HG02870 (cell line): ENCODE measurements at regions not wholly inside any gene's neighbourhood (a gene's known extent, or its start where the extent isn't known, plus 50 kb on each side); places are given as distances from the start of the nearest gene placed in this dataset.

ENCODE experiments used
- ATAC-seq: cut with Tn5 transposase; IDR thresholded peaks from one replicate; pipeline ENCODE4 v1.9.1; 2021; ENCODE audit warnings: mild to moderate bottlenecking, moderate library complexity; ENCODE audit not compliant: unreplicated experiment

- no peak for ATAC-seq
These were observed 153.1 kb downstream of the PCDH17 start for GRCh38 chr13:57784633-57785032.

DNA sequence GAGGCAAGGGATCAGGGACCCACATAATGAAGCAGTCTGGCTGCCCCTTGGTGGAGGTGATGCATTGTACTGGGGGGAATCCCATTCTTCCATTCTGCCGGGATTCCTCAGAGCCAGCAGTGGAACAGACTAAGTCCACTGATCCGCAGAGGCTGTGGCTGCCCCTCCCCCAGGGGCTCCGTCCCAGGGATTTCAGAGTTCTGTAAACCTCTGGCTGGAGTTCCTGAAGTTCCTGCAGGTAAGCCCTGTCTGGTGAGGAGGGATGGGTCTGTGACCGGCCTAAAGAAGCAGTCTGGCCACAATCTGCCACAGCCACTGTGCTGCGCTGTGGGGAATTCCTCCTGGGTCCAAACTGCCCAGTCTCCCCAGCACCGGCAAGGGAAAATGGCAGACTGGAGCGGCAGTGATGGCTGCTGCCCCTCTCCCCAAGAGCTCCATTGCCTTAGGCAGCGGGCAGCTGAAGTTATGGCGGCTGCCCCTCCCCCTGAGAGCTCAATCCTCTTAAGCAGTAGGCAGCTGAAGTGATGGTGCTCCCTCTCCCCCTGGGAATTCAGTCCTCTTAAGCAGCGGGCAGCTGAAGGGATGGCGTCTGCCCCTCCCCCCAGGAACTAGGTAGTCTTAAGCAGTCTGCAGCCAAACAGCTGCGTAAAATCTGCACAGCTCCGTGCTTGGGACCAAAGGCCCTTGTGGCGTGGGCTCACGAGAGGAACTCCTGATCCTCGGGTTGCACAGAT, 155.7 kb downstream of the PCDH17 start:
- ATAC-seq, result no peak

- no peak for ATAC-seq
These were observed 168.1 kb downstream of the PCDH17 start for GRCh38 chr13:57799624-57800023.

GRCh38 chr13:57813651-57814050, 182.1 kb downstream of the PCDH17 start:
- ATAC-seq, result no peak

DNA sequence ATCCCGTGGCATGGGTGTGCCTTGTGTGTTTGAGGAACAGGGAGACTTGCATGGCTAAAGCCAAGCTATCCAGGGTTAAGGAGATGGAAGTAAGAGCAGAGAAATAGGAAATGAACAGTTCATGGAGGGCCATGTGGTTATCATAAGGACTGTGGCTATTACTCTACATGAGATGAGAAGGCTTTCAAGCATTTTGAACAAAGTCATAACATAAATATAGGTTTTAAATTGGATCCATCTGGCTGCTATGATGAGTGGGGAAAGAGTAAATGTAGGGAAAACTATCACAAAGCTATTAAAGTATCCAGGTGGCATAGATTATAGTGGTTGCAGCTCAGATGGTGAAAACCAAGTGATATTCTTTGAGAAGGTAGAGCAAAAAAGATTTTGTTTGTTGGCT, 184.1 kb downstream of the PCDH17 start:
- ATAC-seq, result no peak

- ATAC-seq, result no peak
These were observed 189.4 kb downstream of the PCDH17 start for GRCh38 chr13:57820924-57821323.

DNA sequence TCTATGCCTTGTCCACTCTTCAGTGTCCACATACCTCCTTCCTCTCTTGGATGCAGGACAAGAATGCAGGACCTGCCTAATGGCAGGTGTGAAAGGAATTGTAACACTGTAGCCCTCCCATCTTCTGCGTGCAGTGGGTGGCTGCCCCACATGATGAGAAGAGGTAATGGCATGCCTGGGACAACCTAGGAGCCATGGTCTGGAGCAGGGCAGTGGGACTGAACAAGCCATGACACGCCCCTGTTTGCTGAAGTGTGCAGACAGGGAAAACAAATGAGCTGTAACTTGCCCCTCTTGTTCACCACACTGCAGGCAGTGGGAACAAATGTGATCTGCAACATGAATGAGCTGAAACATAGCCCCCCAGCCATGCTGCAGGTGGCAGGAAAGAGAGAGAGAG, 192.2 kb downstream of the PCDH17 start:
- no peak for ATAC-seq

DNA sequence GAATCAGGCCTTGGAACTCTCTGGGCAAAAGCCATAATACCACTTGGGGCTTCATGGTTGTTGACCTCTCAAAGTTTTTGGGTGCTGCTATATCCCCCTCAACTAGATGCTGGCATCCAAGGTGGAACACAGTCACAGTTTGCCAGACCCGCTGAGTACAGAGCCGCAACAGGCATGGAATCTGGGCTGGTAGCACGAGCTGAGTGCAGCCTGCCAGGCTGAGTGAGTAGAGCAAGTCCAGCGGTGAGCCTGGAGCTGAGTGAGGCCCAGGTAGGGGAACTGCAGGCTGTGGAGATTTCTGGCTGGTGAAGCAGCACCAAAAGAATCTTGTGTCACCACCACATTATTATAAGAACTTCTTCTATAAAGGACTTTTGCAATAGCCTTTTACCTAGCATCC, 192.6 kb downstream of the PCDH17 start:
- ATAC-seq, result no peak

DNA sequence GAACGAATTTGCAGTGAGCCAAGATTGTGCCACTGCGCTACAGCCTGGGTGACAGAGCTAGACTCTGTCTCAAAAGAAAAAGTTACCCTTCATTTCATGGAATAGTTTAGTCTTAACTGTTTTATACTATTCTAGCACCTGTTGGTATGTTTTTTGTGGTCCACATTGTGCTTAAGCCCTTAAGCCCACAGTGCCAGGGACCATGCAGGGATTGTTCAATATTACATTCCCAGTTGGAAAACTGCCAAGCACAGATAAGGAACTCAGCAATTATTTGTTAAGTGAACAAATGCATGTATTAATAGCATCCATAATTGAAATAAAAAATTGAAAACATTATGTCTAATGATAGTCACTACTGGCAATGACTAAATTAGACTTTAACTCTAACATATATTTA, 193.5 kb downstream of the PCDH17 start:
- ATAC-seq, result no peak

- ATAC-seq, result no peak
These were observed 198.0 kb downstream of the PCDH17 start for GRCh38 chr13:57829496-57829895.

DNA sequence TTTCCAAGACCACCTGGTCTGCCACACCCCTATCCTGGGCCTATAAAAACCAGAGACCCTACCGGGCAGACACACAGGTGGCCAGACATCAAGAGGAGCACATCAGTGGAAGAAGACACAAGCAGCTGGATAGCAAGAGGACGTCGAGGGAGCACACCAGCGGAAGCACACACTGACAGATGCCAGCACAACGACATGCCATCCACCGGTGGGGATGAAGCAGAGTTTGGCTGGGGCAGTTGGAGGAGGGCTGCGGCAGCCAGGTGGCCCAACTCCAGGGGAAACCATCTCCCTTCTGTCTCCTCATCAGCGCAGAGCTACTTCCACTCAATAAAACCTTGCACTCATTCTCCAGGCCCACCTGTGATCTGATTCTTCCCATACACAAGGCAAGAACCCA, 200.6 kb downstream of the PCDH17 start:
- no peak for ATAC-seq

- no peak for ATAC-seq
These were observed 206.3 kb downstream of the PCDH17 start for GRCh38 chr13:57837801-57838200.

GRCh38 chr13:57843521-57843920, 212.0 kb downstream of the PCDH17 start:
- ATAC-seq, result no peak

DNA sequence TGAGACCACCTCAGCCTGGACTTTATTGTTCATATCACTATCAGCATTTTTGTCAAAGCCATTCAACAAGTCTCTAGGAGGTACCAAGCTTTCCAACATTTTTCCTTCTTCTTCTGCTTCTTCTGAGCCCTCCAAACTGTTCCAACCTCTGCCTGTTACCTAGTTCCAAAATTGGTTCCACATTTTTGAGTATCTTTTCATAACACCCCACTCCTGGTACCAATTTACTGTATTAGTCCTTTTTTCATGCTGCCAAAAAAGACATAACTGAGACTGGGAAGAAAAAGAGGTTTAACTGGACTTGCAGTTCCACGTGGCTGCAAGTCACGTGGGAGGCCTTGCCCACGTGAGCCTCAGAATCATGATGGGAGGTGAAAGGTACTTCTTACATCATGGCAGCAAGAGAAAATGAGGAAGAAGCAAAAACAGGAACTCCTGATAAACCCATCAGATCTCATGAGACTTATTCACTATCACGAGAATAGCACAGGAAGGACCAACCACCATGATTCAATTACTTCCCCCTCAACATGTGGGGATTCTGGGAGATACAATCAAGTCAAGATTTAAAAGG, 215.1 kb downstream of the PCDH17 start:
- ATAC-seq, result no peak

- no peak for ATAC-seq
These were observed 226.4 kb downstream of the PCDH17 start for GRCh38 chr13:57857945-57858344.

DNA sequence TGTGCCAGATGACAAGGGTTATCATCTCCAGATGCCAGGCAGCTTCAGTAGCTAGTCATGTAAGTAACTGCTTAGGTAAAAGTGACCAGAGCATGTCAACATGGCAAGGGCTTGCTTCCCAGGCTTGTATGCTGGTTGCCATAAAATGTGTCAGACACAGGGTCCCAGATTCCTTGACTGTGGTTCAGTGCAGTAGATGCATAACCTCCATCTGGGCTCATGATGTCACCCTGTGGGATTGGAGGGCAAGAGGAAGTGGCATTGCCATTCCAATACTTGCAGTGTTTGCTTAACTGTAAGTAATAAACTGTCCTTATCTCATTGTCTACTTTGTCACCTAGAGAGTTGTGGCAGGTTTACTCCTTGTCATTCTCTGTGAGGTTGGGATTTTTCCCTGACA, 226.8 kb downstream of the PCDH17 start:
- no peak for ATAC-seq

GRCh38 chr13:57862879-57863278, 231.3 kb downstream of the PCDH17 start:
- ATAC-seq, result no peak

DNA sequence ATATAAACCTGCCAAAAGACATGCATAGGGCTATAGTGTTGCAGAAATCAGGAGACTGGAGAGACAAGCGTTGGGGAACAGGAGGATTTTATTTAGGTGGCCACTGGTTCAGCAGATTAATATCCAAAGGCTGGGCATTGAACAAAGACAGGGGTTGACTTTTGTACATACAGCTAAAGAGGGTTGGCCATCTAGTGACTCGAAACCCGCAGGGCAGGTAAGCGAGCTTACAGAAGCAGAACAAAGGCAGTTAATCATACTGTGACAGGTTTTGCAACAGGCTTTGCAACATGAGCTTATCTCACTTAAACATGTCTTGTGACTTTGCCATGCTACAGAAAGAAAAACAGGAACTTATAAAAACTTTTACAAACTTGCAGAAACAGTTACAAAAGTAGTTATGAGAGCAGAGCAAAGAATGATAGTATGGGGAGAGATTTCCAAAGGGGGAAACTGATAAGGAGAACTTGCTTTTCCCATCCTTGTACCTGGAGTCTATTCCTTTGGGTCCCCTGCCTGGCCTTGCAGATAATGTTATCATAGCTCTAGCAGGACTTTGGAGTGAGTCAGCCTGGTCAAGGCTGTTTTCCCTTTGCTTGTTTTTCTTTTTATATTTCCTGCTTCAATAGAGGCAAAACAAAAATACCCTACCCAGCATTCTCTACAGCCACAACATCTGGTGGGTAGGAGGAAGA, 234.2 kb downstream of the PCDH17 start:
- no peak for ATAC-seq

GRCh38 chr13:57874530-57874929, 243.0 kb downstream of the PCDH17 start:
- ATAC-seq, result no peak

DNA sequence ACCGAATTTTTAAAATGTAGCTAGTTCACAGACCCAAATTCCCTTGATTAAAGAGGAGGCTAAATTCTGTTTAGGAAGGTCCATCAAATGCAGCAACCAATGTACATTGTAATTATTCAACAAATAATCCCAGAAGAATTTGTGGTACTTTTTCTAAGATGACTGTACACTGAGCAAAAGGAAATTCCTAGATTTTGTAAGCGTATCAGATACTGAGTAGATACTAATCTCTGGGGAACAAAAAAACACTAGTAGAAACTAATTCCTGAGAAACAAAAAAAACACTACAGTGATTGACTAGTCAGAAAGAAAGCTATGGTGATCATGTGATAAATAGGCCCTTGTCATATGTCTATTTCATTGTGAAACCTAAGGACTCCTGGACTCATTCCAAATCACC, 246.1 kb downstream of the PCDH17 start:
- ATAC-seq, result no peak

DNA sequence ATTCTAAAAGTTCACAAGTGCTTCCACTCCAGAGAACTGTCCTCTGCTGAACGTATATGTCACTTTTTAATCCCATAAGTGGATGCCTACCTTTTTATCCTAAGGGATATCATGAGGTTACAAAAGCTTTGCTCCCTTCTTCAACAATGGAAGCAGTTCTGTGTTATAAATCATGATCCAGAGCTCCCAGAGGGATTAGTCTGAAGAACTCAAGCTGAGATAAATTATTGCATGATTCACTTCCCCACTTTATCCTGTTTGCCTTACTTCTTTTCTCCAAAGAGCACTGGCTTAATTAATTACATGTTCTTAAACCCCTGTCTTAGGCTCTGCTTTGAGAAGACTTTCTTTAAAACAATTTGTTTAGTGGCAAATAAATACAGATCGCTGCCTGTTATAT, 246.7 kb downstream of the PCDH17 start:
- no peak for ATAC-seq

GRCh38 chr13:57897225-57897624, 265.7 kb downstream of the PCDH17 start:
- ATAC-seq, result no peak
